ENCODE measurements at regions not wholly inside any gene's neighbourhood (a gene's known extent, or its start where the extent isn't known, plus 50 kb on each side); places are given as distances from the start of the nearest gene placed in this dataset.

DNA sequence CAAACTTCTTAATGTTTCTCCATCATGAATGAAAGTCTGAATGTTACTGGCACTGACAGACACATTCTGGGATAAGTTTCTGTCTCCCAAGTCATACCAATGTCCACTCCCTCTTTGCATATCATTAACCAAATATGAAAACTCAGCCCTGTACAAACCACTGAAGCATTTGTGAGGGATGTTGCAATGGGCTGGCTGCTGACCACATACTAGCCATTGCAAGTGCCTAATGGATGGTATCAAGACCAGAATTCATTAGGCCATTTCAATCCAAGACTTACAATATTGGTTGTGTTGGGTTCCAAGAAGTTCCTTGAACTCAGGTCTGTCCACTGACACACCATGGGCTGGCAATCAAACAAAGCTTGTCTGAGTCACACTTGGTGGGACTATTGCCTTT lies 73.8 kb downstream of the CBLN2 start:
- intact Hi-C loops (cut with DNase I) = no loop called here
- no peaks in the 10 kb centered on the region for H3K4me1 ChIP-seq (ENCODE audit: control insufficient read depth in 1 of 2, insufficient read depth in 2 of 2, low read length in 2 of 2)
- H3K27ac ChIP-seq (ENCODE audit: low read depth in 1 of 2, low read length in 2 of 2) = no peak overlapping the region
- H3K9me3 ChIP-seq (ENCODE audit: control insufficient read depth, low read length) = no peaks in the 10 kb centered on the region
- H3K4me3 ChIP-seq (ENCODE audit: low read length in 2 of 2) = no peak overlapping the region
- DNase-seq (no peak), ATAC-seq (ENCODE audit: low FRiP score) (no peak)
- peaks cover 0 to 2% of the 10 kb centered on the region in 2 donors for H3K27me3 ChIP-seq (ENCODE audit: control insufficient read depth in 1 of 2, insufficient read depth in 2 of 2, low read length in 1 of 2)
- H3K36me3 ChIP-seq (ENCODE audit: control insufficient read depth in 1 of 2, insufficient read depth in 2 of 2, low read length in 1 of 2) = no peaks in the 10 kb centered on the region

DNA sequence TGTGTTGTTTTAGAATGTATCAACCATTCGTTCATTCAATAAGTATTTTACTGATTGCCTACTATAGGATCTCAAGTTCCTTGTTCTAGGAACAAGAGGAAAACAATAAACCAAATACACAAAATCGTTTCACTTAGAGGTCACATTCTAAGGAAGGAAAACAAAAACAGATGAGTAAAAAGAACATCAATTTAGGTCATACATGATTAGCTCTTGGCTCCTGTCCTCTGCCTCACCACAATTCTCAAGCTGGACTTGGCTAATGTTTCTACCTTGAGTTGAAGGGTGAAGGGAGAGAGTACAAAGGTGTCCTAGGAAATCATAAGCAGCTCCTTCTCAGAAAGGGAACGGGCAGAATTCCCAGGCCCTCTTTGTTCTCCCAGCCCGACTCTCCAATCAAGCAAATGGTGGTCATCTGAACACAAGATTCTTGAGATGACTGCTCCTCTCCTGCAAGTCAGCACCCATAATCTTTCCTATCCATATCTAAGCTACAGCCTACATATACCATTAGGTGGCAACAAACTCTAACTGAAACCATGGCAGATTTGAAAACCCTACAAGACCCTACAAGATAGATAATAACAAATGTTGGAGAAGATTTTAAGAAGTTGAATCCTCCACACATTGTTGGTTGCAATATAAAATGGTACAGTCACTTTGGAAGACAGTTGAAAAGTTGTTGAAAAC lies 76.0 kb downstream of the CBLN2 start:
- Histone ChIP-seq H3K4me1 (ENCODE audit: control insufficient read depth in 1 of 2, insufficient read depth in 2 of 2, low read length in 2 of 2) (no peaks in the 10 kb centered on the region), H3K27me3 (ENCODE audit: control insufficient read depth in 1 of 2, insufficient read depth in 2 of 2, low read length in 1 of 2) (peaks cover 0 to 2% of the 10 kb centered on the region in 2 donors), H3K9me3 (ENCODE audit: control insufficient read depth, low read length) (no peaks in the 10 kb centered on the region), H3K27ac (ENCODE audit: low read depth in 1 of 2, low read length in 2 of 2) (no peak overlapping the region), H3K4me3 (ENCODE audit: low read length in 2 of 2) (no peak overlapping the region), H3K36me3 (ENCODE audit: control insufficient read depth in 1 of 2, insufficient read depth in 2 of 2, low read length in 1 of 2) (no peaks in the 10 kb centered on the region)
- DNase-seq (no peak), ATAC-seq (ENCODE audit: low FRiP score) (no peak)
- intact Hi-C loops (cut with DNase I) = no loop called here
- WGBS, 2 donors = 70 to 71% methylated on average over 4 of the region's 4 CpGs

DNA sequence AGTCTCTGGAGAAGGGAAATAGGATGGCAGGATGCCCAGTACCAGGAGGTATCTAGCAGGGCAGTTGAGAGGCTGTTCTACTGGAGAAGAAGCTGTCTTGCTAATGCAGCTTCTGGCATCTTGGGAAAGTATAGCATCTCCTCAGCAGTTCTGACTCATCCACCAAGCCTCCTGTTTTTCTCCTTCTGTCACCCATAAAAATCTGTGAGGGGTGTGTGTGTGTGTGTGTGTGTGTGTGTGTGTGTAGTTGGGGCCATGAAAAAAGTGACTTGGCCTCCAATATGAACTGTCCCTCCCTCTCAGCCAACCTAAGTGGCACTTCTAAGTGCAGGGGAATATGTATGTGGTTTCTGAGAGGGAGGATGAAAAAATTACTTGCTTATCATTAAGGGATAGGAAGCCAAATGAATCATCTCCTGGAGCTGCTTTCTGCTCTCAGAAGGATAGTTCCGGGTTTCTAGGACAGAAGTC lies 83.9 kb downstream of the CBLN2 start:
- DNase-seq (no peak), ATAC-seq (ENCODE audit: low FRiP score) (no peak)
- no peak overlapping the region for H3K4me3 ChIP-seq (ENCODE audit: low read length in 2 of 2)
- intact Hi-C loops (cut with DNase I) = no loop called here
- no peaks in the 10 kb centered on the region for H3K9me3 ChIP-seq (ENCODE audit: control insufficient read depth, low read length)
- H3K4me1 ChIP-seq (ENCODE audit: control insufficient read depth in 1 of 2, insufficient read depth in 2 of 2, low read length in 2 of 2) = no peaks in the 10 kb centered on the region
- H3K27me3 ChIP-seq (ENCODE audit: control insufficient read depth in 1 of 2, insufficient read depth in 2 of 2, low read length in 1 of 2) = no peaks in the 10 kb centered on the region
- H3K36me3 ChIP-seq (ENCODE audit: control insufficient read depth in 1 of 2, insufficient read depth in 2 of 2, low read length in 1 of 2) = no peaks in the 10 kb centered on the region
- WGBS, 2 donors = 56% methylated on average over 1 of the region's 1 CpG
- H3K27ac ChIP-seq (ENCODE audit: low read depth in 1 of 2, low read length in 2 of 2) = no peak overlapping the region

DNA sequence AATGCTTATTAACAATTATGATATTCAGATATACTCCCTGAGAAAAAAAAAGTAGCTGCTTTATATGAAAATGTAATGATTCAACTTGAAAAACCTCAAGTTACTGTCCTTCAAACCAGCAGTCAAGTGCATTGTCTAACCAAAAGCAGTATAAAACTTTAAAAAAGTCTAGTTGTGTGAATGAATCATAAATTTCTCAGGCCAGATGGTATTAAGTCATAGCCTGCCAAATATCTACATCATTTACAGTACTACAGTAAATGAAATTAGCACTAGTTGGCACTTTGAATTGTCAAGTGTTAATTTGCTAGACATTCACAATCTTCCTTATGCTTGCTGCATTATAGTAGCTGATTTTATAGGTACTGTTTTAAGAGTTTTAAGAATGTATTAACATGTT lies 85.9 kb downstream of the CBLN2 start:
- intact Hi-C loops (cut with DNase I) = loop anchor here in 1 of 2 donors (10.0 kb wide), 1 partner anchor 47 kb away; no protein-coding TSS in a partner anchor
- no peaks in the 10 kb centered on the region for H3K36me3 ChIP-seq (ENCODE audit: control insufficient read depth in 1 of 2, insufficient read depth in 2 of 2, low read length in 1 of 2)
- no peaks in the 10 kb centered on the region for H3K4me1 ChIP-seq (ENCODE audit: control insufficient read depth in 1 of 2, insufficient read depth in 2 of 2, low read length in 2 of 2)
- DNase-seq (no peak), ATAC-seq (ENCODE audit: low FRiP score) (no peak)
- H3K27ac ChIP-seq (ENCODE audit: low read depth in 1 of 2, low read length in 2 of 2) = no peak overlapping the region
- no peak overlapping the region for H3K4me3 ChIP-seq (ENCODE audit: low read length in 2 of 2)
- no peaks in the 10 kb centered on the region for H3K27me3 ChIP-seq (ENCODE audit: control insufficient read depth in 1 of 2, insufficient read depth in 2 of 2, low read length in 1 of 2)
- H3K9me3 ChIP-seq (ENCODE audit: control insufficient read depth, low read length) = no peaks in the 10 kb centered on the region

DNA sequence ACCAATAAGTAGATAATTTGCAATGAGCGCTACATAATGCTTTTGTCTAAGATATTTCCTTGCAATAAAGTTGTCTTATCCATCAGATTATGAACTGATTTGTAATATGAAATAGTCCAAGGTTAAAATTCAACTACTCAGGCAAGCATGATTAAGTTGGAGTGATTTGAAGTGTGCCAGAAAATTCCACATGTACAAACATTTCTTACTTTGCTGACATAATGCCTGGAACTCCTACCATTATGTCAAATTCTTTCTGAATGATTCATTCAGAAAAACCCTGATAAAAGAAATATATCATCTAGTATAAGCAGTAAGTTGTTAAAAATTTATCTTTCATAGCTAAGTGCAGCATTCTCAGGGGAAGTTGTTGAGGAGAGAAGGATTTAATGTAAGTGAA lies 87.3 kb downstream of the CBLN2 start:
- no peaks in the 10 kb centered on the region for H3K9me3 ChIP-seq (ENCODE audit: control insufficient read depth, low read length)
- DNase-seq = no peak
- 11 to 19% methylated on average over 1 of the region's 1 CpG for WGBS, 2 donors
- no peak for ATAC-seq (ENCODE audit: low FRiP score)
- no peak overlapping the region for H3K4me3 ChIP-seq (ENCODE audit: low read length in 2 of 2)
- no peaks in the 10 kb centered on the region for H3K36me3 ChIP-seq (ENCODE audit: control insufficient read depth in 1 of 2, insufficient read depth in 2 of 2, low read length in 1 of 2)
- intact Hi-C loops (cut with DNase I) = loop anchor here in 1 of 2 donors (10.0 kb wide), 1 partner anchor 48 kb away; no protein-coding TSS in a partner anchor
- H3K27ac ChIP-seq (ENCODE audit: low read depth in 1 of 2, low read length in 2 of 2) = no peak overlapping the region
- H3K27me3 ChIP-seq (ENCODE audit: control insufficient read depth in 1 of 2, insufficient read depth in 2 of 2, low read length in 1 of 2) = no peaks in the 10 kb centered on the region
- H3K4me1 ChIP-seq (ENCODE audit: control insufficient read depth in 1 of 2, insufficient read depth in 2 of 2, low read length in 2 of 2) = no peaks in the 10 kb centered on the region

DNA sequence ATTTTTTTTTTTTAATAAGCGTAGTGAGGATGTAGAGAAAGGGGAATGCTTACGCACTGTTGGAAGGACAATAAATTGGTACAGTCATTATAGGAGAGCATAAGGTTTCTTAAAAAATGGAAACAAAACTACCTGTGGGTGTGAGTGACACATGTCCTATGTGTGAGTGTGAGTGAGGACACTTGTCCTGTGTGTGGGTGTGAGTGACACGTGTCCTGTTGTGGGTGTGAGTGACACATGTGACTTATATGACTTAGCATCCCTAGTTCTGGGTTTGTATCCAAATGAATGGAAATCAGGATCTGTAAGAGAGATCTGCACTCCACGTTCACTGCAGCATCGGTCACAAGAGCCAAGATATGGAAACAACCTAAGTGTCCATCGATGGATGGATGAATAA lies 91.8 kb downstream of the CBLN2 start:
- no peaks in the 10 kb centered on the region for H3K27me3 ChIP-seq (ENCODE audit: control insufficient read depth in 1 of 2, insufficient read depth in 2 of 2, low read length in 1 of 2)
- ATAC-seq (ENCODE audit: low FRiP score) (no peak), DNase-seq (no peak)
- no peaks in the 10 kb centered on the region for H3K36me3 ChIP-seq (ENCODE audit: control insufficient read depth in 1 of 2, insufficient read depth in 2 of 2, low read length in 1 of 2)
- WGBS, 2 donors = 90 to 94% methylated on average over 6 of the region's 6 CpGs
- H3K9me3 ChIP-seq (ENCODE audit: control insufficient read depth, low read length) = no peaks in the 10 kb centered on the region
- no peaks in the 10 kb centered on the region for H3K4me1 ChIP-seq (ENCODE audit: control insufficient read depth in 1 of 2, insufficient read depth in 2 of 2, low read length in 2 of 2)
- H3K27ac ChIP-seq (ENCODE audit: low read depth in 1 of 2, low read length in 2 of 2) = no peak overlapping the region
- no peak overlapping the region for H3K4me3 ChIP-seq (ENCODE audit: low read length in 2 of 2)
- intact Hi-C loops (cut with DNase I) = loop anchor here in 1 of 2 donors (10.0 kb wide), 1 partner anchor 52 kb away; no protein-coding TSS in a partner anchor

DNA sequence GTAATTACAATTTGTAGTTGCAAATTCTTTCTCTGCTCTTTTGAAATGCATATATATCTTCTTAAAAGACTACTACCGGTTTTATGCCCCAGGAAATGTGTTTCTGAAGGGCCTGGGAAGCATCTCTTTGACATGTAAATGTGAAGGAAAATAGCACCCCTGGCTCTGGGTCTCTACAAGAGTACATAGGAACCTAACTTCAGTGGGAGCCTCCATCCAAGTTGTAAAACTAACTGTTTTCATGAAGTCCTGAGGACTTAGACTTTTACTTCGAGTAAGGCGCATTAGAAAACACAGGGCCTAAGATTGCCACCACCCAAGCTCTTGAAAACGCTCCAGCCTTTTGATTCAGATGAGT lies 99.4 kb downstream of the CBLN2 start:
- ATAC-seq (ENCODE audit: low FRiP score) (no peak), DNase-seq (no peak)
- Histone ChIP-seq H3K4me3 (ENCODE audit: low read length in 2 of 2) (no peak overlapping the region), H3K27ac (ENCODE audit: low read depth in 1 of 2, low read length in 2 of 2) (no peak overlapping the region), H3K4me1 (ENCODE audit: control insufficient read depth in 1 of 2, insufficient read depth in 2 of 2, low read length in 2 of 2) (no peaks in the 10 kb centered on the region), H3K9me3 (ENCODE audit: control insufficient read depth, low read length) (no peaks in the 10 kb centered on the region), H3K27me3 (ENCODE audit: control insufficient read depth in 1 of 2, insufficient read depth in 2 of 2, low read length in 1 of 2) (no peaks in the 10 kb centered on the region), H3K36me3 (ENCODE audit: control insufficient read depth in 1 of 2, insufficient read depth in 2 of 2, low read length in 1 of 2) (no peaks in the 10 kb centered on the region)
- 64 to 67% methylated on average over 4 of the region's 4 CpGs for WGBS, 2 donors
- intact Hi-C loops (cut with DNase I) = no loop called here

DNA sequence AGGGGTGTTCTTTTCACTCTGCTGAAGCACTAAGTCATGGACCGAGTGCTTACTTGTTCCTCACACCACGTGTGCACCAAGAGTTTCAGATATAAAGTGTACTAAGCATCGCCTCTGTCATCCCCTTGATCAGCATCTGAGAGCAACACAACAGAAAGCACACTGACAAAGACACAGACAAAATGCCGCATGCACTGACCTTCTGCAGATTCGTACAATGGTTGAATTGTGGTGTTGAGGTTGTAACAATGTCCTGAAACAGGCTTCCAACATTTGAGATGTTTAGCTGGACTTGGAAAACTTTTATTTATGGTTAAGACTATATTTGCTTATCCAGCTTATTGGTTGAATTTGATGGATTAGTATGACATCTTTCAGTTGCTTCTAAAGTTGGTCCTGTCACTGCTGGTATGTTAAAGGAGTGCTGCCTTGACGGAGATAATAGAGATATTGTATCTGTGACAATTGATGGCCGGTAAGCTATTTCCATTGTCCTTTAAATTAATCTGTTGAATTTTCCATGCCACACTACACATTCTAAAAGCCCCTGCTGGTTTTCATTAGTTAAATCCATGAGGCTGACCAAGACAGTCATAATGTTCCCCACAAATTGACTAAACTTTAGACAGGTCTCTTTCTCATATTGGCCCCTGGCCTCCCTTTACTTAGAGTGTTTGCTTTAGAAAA lies 99.9 kb downstream of the CBLN2 start:
- H3K4me1 ChIP-seq (ENCODE audit: control insufficient read depth in 1 of 2, insufficient read depth in 2 of 2, low read length in 2 of 2) = no peaks in the 10 kb centered on the region
- no peak overlapping the region for H3K4me3 ChIP-seq (ENCODE audit: low read length in 2 of 2)
- H3K27ac ChIP-seq (ENCODE audit: low read depth in 1 of 2, low read length in 2 of 2) = no peak overlapping the region
- no peaks in the 10 kb centered on the region for H3K9me3 ChIP-seq (ENCODE audit: control insufficient read depth, low read length)
- ATAC-seq (ENCODE audit: low FRiP score) (no peak), DNase-seq (no peak)
- H3K27me3 ChIP-seq (ENCODE audit: control insufficient read depth in 1 of 2, insufficient read depth in 2 of 2, low read length in 1 of 2) = no peaks in the 10 kb centered on the region
- WGBS, 2 donors = 70 to 78% methylated on average over 7 of the region's 7 CpGs
- intact Hi-C loops (cut with DNase I) = no loop called here
- H3K36me3 ChIP-seq (ENCODE audit: control insufficient read depth in 1 of 2, insufficient read depth in 2 of 2, low read length in 1 of 2) = no peaks in the 10 kb centered on the region

DNA sequence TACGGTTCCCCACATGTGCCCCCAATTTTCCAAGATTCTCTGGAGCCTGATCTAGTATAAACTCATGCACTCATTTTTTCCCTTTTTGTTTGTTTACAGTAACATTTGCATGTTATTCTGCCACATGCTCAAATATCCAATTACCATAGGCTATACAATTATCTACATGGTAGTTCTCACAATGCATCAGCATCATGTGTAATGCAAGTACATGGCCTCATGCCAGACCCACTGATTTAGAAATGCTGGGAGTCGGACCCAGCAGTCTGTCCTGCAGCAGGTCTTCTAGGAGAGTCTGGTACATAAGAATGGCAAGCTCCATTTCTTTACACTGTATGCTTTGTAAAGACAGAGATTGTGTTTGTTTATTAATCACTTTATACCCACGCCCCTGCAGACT lies 107.7 kb downstream of the CBLN2 start:
- H3K4me1 ChIP-seq (ENCODE audit: control insufficient read depth in 1 of 2, insufficient read depth in 2 of 2, low read length in 2 of 2) = no peaks in the 10 kb centered on the region
- no peak overlapping the region for H3K27ac ChIP-seq (ENCODE audit: low read depth in 1 of 2, low read length in 2 of 2)
- 41 to 42% methylated on average over 3 of the region's 3 CpGs for WGBS, 2 donors
- intact Hi-C loops (cut with DNase I) = no loop called here
- no peak for DNase-seq
- no peaks in the 10 kb centered on the region for H3K27me3 ChIP-seq (ENCODE audit: control insufficient read depth in 1 of 2, insufficient read depth in 2 of 2, low read length in 1 of 2)
- H3K36me3 ChIP-seq (ENCODE audit: control insufficient read depth in 1 of 2, insufficient read depth in 2 of 2, low read length in 1 of 2) = no peaks in the 10 kb centered on the region
- no peak for ATAC-seq (ENCODE audit: low FRiP score)
- H3K9me3 ChIP-seq (ENCODE audit: control insufficient read depth, low read length) = no peaks in the 10 kb centered on the region
- no peak overlapping the region for H3K4me3 ChIP-seq (ENCODE audit: low read length in 2 of 2)

Measured in aorta (tissue), 5 donors.